Psoas muscle (tissue), 7 donors: ENCODE measurements at regions not wholly inside any gene's neighbourhood (a gene's known extent, or its start where the extent isn't known, plus 50 kb on each side); places are given as distances from the start of the nearest gene placed in this dataset.

ENCODE experiments used
- ATAC-seq, 4 donors: fragments of 200-7000 bp; cut with Tn5 transposase; one replicate each; pipeline ENCODE4 v1.9.1; 2020; ENCODE audit warnings: moderate library complexity in 3 of 4, mild to moderate bottlenecking in 2 of 4
- DNase-seq, 2 donors: peaks; one replicate each; pipeline ENCODE4 v3.0.0-alpha.2; 2020
- H3K27ac ChIP-seq: fragments of 200-600 bp; one replicate; pipeline ENCODE4 v1.8.0; 2022
- H3K27me3 ChIP-seq, 3 donors: fragments of 200-600 bp in 1 of 3; one replicate each; pipeline versions ENCODE4 v1.6.1 to v1.8.0; 2013 to 2022; ENCODE audit warnings: low read length in 2 of 3, mild to moderate bottlenecking in 2 of 3, moderate library complexity in 1 of 3; ENCODE audit not compliant: insufficient read depth in 3 of 3
- H3K36me3 ChIP-seq, 2 donors: fragments of 200-600 bp in 1 of 2; one replicate each; pipeline versions ENCODE4 v1.6.1 to v1.8.0; 2013 to 2022; ENCODE audit warnings: low read depth in 1 of 2, mild to moderate bottlenecking in 1 of 2, moderate library complexity in 1 of 2; ENCODE audit not compliant: insufficient read depth in 1 of 2
- H3K4me1 ChIP-seq: fragments of 200-600 bp; one replicate; pipeline ENCODE4 v1.8.0; 2022
- H3K4me3 ChIP-seq: fragments of 200-600 bp; one replicate; pipeline ENCODE4 v1.8.0; 2022; ENCODE audit warnings: mild to moderate bottlenecking
- H3K9me3 ChIP-seq: fragments of 200-600 bp; one replicate; pipeline ENCODE4 v1.8.0; 2022
- WGBS, 3 donors: extraction: QIAGEN DNeasy Blood & Tissue Kit; methylation state at CpG; one replicate each; pipeline versions ENCODE4 v1.1.6 to v1.1.7; 2013; 5-methylcytosine and 5-hydroxymethylcytosine counted together
- intact Hi-C, 2 donors: fragments of 100-400 bp; cut with DNase I; formaldehyde crosslinking; loops; one replicate each; pipeline versions ENCODE4 v1.11.0 to v1.14.2; 2022
- TF ChIP-seq, protein P1 (sequence below): fragments of 200-600 bp; IDR thresholded peaks from one replicate; pipeline ENCODE4 v1.8.0; 2022; ENCODE audit warnings: antibody characterized with exemption
- donor health status: healthy with polysubstance abuse.
- donor health status: DM: no; HTN: no; CAD: no; lungs with moderate emphysema.
- donor health status: Bipolar disorder and iron deficiency.
- donor health status: healthy.
- donor health status: DM: yes; HTN: yes; CAD: no.
- donor health status: DM: no; HTN: no; CAD: no.
- donor health status: DM: yes; HTN: yes; CAD: no.

DNA sequence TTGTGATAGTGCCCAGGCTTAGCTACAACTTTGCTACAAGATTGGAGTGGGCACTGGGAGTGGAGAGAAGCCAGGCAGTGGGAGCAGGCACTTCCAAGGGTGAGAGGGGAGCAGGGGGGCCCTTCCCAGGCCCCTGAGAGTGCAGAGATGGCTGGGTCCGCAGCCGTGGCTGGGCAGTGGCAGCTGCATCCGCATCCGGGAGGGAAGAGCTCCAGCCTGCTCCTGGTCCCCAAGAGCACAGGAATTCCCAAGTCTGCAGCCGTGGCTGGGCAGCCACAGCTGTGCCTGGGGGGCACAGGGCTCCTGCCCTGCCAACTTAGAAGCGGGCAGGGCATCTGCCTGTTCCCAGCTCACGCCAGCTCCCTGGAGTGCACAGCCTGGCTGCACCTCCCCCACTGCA, 124.1 kb upstream of the POM121L12 start:
- DNase-seq, result no peak
- Histone ChIP-seq H3K27ac (no peak overlapping the region), H3K9me3 (no peaks in the 10 kb centered on the region), H3K36me3 (no peaks in the 10 kb centered on the region), H3K4me3 (no peak overlapping the region), H3K4me1 (no peaks in the 10 kb centered on the region), H3K27me3 (no peaks in the 10 kb centered on the region)
- TF ChIP-seq, protein P1, sequence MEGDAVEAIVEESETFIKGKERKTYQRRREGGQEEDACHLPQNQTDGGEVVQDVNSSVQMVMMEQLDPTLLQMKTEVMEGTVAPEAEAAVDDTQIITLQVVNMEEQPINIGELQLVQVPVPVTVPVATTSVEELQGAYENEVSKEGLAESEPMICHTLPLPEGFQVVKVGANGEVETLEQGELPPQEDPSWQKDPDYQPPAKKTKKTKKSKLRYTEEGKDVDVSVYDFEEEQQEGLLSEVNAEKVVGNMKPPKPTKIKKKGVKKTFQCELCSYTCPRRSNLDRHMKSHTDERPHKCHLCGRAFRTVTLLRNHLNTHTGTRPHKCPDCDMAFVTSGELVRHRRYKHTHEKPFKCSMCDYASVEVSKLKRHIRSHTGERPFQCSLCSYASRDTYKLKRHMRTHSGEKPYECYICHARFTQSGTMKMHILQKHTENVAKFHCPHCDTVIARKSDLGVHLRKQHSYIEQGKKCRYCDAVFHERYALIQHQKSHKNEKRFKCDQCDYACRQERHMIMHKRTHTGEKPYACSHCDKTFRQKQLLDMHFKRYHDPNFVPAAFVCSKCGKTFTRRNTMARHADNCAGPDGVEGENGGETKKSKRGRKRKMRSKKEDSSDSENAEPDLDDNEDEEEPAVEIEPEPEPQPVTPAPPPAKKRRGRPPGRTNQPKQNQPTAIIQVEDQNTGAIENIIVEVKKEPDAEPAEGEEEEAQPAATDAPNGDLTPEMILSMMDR, result no peak
- WGBS, 3 donors, result 73 to 86% (median 76%) methylated on average over 7 of the region's 7 CpGs
- intact Hi-C loops, result no loop called here
- ATAC-seq, result no peak

DNA sequence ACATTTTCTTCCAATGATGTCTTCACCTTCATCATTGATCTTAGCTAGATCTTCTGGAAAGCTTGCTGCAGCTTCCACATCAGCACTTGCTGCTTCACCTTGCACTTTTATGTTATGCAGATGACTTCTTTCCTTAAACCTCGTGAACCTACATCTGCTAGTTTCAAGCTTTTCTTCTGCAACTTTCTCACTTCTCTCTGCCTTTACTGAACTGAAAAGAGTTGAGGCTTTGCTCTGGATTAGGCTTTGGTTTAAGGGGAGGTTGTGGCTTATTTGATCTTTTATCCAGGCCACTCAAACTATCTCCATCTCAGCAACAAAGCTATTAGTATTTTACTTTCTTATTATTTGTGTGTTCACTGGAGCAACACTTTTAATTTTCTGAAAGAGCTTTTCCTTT, 125.5 kb upstream of the POM121L12 start:
- no peaks in the 10 kb centered on the region for H3K36me3 ChIP-seq
- DNase-seq (no peak), ATAC-seq (no peak)
- no peaks in the 10 kb centered on the region for H3K9me3 ChIP-seq
- WGBS, 3 donors, result 77 to 88% (median 85%) methylated on average over 1 of the region's 1 CpG
- H3K27ac ChIP-seq, result no peak overlapping the region
- TF ChIP-seq, protein P1, result no peak
- no peaks in the 10 kb centered on the region for H3K4me1 ChIP-seq
- no peak overlapping the region for H3K4me3 ChIP-seq
- H3K27me3 ChIP-seq, result no peaks in the 10 kb centered on the region
- intact Hi-C loops, result no loop called here

DNA sequence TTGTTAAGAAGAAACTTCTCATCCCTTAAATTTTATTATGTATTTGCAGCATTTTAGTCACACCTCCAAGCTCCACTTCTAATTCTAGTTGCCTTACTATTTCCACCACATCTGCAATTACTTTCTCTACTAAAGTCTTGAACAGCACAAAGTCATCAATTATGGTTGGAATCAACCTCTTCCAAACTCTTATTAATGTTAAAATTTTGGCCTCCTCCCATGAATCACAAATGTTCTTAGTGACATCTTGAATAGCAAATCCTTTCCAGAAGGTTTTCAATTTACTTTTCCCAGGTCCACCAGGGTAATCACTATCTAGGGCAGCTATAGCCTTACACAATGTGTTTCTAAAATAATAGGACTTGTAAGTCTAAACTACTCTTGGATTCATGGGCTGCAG, 126.3 kb upstream of the POM121L12 start:
- Histone ChIP-seq H3K9me3 (no peaks in the 10 kb centered on the region), H3K4me3 (no peak overlapping the region), H3K27me3 (no peaks in the 10 kb centered on the region), H3K36me3 (no peaks in the 10 kb centered on the region), H3K4me1 (no peaks in the 10 kb centered on the region), H3K27ac (no peak overlapping the region)
- TF ChIP-seq, protein P1, result no peak
- intact Hi-C loops, result no loop called here
- ATAC-seq (no peak), DNase-seq (no peak)

DNA sequence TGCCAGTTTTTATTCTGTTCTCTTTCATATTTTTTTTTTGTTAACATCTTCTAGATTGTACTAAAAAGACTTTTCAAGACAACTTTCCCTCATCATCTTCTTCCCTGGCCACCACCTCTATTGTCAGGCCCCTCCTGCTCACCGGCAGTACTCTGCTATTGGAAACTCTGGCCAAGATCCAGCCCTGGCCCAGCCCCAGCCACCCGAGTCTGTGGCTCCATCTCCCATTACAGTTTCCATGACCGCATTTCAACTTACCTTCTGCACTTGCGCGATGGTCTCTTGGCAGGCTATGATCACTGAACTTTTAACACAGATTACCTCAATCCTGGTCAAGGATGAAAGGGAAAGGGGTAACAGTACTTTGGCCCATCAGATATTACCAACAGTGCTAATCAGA, 137.7 kb upstream of the POM121L12 start:
- DNase-seq, result no peak
- Histone ChIP-seq H3K9me3 (no peaks in the 10 kb centered on the region), H3K27me3 (no peaks in the 10 kb centered on the region), H3K27ac (no peak overlapping the region), H3K4me1 (no peaks in the 10 kb centered on the region), H3K4me3 (no peak overlapping the region), H3K36me3 (no peaks in the 10 kb centered on the region)
- intact Hi-C loops, result no loop called here
- TF ChIP-seq, protein P1, result no peak
- WGBS, 3 donors, result 32 to 47% (median 35%) methylated on average over 5 of the region's 5 CpGs
- no peak for ATAC-seq

DNA sequence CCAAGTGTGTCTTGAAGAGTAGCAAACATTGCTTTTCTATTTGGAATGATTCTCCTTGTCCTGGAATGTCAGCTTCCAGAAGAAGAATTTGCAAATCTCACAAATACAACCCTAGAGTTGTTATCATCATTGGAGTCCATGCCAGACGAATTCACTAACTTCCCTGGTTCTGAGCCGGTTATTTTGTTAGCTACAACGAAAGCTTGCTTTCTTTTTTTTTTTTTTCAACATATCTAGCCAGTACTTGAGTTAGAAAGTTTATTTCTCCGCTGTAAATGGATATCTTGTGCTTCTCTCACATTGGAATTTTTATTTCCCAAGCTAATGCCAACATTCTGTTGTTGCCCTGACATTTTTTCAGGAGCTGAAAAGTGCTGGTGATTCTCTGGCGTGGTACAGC, 138.1 kb upstream of the POM121L12 start:
- Histone ChIP-seq H3K4me1 (no peaks in the 10 kb centered on the region), H3K9me3 (no peaks in the 10 kb centered on the region), H3K27ac (no peak overlapping the region), H3K27me3 (no peaks in the 10 kb centered on the region), H3K4me3 (no peak overlapping the region), H3K36me3 (no peaks in the 10 kb centered on the region)
- no peak for DNase-seq
- TF ChIP-seq, protein P1, result no peak
- WGBS, 3 donors, result 22 to 35% (median 26%) methylated on average over 5 of the region's 5 CpGs
- intact Hi-C loops, result no loop called here
- no peak for ATAC-seq
